HG02571 (cell line): ENCODE measurements at regions not wholly inside any gene's neighbourhood (a gene's known extent, or its start where the extent isn't known, plus 50 kb on each side); places are given as distances from the start of the nearest gene placed in this dataset.

Experiments
- ATAC-seq: cut with Tn5 transposase; IDR thresholded peaks from one replicate; pipeline ENCODE4 v1.9.1; 2021; ENCODE audit warnings: mild to moderate bottlenecking, moderate library complexity; ENCODE audit not compliant: unreplicated experiment

DNA sequence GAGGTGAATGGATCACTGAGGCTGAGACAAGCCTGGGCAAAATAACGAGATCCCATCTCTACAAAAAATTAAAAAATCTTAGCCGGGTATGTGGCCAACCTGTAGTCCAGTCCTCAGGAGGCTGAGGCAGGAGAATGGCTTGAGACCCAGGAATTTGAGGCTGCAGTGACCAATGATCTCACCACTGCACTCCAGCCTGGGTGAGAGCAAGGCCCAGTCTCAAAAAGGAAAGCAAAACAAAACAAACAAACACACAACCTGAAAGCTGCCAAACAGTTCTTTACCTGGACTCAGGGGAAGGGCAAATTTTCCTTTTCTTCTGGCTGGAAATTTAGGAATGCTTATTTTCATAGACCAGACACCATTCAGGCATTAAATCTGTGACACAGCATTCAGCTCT, 163.1 kb upstream of the FAT1 start:
- ATAC-seq: no peak

DNA sequence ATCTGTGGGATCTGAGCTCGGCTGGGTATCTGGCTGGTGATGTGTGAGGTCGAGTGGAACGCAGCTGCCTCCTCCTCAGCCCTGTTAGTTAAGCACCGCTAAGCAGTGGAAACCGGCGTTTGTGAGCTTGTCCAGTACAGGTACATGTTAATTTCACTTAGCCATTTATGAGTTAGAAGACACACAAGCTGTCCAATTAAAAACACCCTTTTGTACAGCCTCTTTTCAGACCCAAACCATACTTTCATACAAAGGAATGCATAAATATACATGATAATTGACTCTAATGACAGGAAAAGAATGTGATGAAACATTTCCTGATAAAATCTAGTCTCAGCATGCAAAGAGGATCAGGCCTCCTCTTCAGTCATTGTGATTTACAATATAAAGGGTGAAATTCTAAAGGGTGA, 163.6 kb upstream of the FAT1 start:
- no peak for ATAC-seq

DNA sequence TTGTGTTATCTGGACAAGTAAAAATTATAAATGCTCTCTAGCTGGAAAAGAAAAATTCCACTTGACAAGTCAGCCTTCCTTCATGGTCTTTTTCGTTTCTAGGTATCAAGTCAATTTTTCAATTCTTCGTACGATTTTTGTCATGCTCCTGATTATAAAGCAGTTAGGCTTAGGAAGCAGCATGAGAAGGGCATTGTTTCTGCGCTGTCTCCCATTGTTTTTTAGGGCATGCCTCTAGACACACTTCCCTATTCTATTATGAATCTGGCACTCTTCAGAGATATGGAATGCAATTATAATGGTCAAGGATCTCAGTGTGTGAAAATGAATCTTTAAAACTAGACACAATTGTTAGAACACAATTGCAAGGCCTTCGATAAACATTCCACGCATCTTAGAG, 164.1 kb upstream of the FAT1 start:
- no peak for ATAC-seq

DNA sequence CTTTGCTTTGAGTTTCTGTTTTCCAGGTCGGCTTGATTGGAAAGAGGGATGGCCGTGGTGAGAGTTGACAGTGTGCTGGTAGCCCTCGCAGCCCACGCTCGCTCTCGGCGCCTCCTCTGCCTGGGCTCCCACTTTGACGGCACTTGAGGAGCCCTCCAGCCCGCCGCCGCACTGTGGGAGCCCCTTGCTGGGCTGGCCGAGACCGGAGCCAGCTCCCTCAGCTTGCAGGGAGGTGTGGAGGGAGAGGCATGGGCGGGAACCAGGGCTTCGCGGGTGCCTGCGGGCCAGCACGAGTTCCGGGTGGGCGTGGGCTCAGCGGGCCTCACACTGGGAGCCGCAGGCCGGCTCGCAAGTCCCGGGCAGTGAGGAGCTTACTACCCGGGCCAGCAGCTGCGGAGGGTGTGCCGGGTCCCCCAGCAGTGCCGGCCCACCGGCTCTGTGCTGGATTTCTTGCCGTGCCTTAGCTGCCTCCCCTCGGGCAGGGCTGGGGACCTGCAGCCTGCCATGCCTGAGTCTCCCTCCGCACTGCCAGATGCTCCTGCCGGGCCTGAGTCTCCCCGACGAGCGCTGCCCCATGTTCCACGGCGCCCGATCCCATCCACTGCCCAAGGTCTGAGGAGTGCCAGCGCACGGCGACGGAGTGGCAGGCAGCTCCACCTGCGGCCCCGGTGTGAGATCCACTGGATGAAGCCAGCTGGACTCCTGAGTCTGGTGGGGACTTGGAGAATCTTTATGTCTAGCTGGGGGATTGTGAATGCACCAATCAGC, 166.4 kb upstream of the FAT1 start:
- no peak for ATAC-seq

DNA sequence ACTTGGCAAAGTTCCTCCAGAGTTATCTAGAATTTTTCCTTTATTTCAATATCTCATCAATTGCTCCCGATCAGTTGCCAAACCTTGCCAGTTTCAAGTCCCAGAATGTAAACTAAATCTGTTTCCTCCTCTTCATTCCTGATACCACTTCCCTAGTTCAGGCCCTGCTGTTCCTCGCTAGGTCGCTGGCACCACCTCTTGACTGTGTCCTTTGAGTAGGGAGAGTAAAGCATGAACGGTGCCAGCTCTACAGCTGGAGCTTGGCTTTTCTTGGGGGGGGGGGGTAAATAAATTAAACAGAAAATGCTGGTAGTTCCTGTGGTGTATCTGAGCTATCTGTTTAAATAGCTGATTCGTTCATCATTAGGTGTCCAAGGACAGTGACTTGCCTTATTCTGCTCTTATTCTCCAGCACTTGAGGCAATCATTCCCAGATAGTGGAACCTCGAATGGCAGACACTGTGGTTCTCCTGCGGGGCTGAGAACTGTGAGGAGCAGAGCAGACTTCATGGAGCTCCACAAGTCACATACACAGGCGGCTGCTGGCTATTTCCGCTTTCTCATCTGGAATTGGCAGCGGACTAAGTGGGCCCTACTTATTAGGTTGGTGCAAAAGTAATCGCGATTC, 168.3 kb upstream of the FAT1 start:
- ATAC-seq: no peak

DNA sequence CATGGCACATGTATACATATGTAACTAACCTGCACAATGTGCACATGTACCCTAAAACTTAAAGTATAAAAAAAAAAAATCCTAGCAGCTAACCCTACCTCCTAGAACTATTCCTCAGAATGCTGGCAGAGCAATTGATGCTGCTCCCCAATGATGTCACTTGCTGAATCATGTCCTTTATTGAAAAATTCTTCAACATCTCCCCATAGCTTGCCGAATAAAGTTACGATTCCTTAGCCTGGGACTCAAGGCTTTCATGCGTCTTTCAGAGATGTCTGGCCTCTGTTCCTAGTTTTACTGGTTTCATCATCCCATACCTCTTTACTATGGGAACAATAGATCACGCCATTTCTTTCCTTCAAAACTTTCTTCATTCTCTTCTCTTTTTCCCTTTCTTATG, 174.7 kb upstream of the FAT1 start:
- ATAC-seq: no peak

DNA sequence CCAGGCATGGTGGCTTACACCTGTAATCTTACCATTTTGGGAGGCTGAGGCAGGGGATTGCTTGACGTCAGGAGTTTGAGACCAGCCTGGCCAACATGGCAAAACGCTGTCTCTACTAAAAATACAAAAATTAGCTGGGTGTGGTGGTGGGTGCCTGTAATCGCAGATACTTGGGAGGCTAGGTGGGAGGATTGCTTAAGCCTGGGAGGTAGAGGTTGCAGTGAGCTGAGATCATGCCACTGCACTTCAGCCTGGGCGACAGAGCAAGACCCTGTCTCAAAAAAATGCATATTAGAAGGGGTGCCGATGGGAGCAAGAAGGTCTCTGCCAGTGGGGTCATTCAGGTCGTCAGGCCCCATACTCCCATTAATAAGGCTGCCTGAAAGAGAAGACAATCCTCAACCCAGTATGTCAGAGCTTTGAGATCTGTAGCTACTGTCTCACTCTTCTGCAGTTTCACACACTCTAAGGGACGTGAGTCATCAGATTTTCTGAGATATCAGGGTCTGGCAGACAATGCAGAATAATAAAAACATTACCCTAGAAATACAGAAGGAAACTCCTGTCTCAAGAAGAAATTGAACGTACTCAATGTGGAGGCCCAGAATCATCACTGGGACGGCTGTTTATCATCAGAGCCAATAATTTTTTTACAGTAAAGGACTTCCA, 176.7 kb upstream of the FAT1 start:
- ATAC-seq: no peak

DNA sequence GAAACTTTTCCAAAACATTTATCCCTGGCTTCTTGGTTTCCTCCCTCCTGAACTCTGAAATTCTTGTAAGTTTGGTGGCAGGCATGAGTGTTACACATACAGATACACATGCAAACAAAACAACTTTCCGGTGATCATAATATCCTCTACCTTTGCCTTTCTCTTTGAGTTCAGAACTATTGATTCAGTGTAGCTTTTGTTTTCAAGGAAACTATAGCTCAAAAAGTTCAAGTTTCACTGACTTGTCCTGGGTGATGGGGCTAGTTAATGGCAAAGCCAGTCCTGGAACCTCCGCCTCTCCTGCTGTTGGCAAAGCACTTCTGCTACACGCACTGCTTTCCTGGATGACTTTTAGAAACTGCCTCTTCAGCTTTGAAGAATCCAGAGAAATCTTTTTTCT, 177.3 kb upstream of the FAT1 start:
- ATAC-seq: no peak

DNA sequence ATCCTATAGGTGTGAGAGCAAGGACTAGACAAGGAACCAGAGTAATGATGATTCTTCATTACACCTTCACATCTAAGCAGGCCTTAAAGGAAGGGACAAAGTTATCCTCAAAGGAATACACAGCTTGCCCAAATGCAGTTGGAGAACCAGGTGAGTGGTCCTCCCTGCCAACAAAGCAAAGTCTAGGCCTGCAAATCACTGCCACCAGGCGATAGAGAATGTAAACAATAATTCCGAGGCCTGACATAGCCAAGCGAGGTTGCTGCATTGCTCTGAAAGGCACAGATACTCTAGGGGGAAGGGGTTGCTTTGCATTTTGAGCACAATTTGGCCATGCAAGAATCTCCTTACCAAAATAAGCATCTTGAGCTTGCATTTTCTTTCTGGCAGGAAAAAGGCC, 178.2 kb upstream of the FAT1 start:
- ATAC-seq: no peak

DNA sequence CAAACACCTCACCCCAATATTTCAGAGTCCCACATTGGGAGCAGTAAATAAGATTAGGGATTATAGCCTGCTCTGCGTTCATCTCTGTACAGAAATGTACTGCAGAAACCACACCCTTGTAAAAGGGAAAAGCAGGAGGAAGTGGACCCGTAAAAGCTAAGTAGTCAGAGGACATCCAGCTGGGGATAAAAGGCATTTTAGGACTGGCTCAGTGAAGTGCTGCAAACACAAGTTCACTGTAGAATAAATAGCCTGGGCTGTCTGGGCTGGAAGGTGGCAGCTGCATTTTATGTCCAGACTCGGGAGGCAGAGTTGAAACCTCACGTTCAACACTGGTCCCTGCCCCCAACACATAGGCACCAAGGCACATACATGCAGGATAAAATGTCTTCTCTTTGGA, 178.7 kb upstream of the FAT1 start:
- no peak for ATAC-seq

DNA sequence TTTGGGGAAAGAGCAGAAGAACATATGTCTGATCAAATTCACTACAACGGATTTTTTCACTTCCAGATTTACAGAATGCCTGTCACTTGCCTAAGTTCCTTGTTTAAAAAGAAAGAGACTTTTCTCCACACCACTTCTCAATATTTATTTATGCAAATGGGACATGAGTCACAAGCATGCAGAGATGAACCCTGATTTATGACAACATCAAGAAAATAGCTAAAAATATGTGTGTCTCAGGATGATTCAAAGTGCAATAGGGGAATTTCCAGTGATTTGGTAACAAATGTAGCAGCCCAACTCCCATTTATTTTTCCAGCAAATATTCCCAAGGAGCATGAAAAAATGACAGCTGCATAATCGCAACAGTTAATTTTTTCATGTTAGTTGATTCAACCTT, 180.4 kb upstream of the FAT1 start:
- no peak for ATAC-seq

DNA sequence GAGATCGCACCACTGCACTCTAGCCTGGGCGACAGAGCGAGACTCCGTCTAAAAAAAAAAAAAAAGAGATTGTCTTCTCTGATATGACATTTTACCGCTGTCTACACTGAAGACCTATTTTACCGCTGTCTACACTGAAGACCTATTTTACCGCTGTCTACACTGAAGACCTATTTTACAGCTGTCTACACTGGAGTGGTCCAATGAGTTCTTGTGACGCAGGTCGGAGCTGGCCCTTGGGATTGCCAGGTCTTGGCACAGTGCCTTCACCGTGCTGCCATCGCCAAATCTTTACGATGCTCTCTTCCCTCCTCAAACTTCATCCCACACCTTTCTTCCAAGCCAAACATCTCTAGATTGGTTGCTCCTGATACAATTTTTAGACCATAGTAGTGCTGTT, 183.1 kb upstream of the FAT1 start:
- ATAC-seq: no peak

DNA sequence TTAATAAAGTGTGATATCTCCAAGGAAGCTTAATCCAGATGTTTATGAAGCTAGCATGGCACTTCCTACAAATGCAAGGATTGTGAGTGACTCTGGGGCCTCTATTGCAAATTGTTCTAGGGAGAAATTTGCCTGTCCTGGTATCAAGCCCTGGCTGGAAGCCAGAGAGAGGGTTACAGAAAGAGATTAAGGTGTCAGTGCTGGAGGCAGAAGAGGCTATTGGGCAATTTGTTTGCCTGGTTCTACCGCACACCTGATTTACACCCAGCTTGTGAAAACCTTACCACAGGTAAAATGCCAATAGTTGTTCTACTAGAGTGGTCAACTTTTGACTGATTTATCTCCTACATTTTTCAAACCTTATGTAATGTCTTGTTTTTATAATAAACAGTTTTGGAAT, 186.7 kb upstream of the FAT1 start:
- no peak for ATAC-seq

DNA sequence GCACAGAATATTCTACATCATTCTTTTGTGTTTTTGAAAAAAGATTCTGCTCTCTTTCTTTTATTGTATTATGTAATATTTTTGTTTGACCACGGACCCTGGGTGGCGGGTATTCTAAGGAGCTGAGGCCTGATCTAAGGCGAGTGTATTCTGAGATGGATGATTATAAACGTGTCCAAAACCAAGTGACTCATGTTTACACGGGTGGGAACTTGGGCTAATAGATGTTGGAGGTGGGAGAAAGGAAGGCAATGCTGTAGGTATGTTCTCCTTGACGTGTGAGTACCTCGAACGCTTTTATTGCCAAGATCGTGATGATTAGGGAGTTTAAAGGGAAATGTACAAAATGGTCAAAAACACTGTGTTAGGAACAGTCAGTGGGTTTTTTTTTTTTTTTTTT, 188.9 kb upstream of the FAT1 start:
- no peak for ATAC-seq

DNA sequence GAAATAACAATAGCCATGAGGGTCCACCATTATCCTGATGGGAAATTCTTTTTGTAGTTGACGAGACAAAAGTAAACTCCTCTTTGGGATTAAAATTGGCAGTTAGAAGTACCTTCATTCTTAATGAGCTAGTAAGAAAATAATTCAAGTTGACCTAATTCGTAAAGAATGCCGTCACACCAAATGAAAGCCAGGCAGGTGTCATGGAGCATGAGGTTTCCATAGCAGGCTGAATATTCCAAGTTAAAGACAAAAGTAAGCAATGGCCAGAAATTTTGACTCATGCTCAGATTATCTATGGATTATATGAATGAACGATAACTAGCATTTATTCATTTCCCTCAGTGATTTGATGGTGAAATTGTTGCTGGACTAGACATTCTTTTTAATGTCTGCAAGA, 192.2 kb upstream of the FAT1 start:
- ATAC-seq: no peak

DNA sequence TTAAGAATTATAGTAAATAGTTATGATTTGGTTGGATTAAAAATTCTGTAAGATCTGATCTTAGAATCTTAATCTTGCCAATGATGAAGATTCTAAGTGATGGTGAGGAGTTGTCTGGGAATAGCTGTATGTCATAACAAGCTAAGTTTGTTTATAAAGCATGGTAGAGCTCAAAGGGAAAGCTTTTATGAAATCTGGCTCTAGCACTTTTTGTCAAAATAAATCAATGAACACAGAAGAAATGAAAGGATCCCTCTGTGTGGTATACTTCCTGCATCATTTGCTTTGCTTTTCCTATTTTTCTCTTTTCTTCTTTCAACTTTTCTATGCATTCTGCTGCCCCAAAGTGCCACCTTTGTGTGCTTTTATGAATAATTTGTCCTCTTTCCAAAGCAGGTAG, 193.5 kb upstream of the FAT1 start:
- ATAC-seq: no peak

DNA sequence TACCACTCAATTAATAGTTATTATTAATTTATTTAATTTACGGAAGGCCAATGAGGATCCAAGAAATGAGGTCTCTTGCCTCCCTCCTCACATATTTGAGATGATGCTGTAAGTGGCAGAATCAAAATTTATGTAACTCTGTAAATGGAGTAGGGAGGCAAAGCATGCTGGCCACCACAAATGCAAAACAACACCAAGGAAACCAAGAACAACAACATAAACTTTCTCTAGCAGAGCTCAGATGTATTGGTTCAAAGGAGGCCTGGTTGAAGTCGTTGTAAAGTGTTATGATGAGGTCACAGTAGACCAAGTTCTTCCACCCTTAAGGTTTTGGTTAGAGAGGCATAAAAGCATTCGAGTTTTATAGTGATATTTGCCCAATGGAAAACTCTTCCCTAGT, 194.8 kb upstream of the FAT1 start:
- ATAC-seq: no peak

DNA sequence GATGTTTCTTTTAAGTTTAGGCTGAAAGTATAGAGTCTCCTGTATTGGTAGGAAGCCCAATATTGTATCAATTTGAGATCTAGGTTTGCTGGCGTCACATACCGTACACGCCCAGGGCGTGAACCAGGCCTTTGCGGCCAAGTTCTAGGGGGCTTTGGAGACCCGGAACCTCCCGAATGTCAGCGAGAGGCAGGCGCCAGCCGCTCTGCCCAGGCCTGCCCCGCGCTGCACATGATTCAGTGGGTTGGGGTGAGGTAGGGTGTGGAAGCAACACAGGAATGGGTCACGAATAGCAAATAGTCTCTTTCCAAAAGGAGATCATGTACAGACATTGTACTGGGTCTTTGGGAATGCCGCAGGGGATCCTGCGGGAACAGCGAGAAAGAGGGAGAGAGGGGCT, 195.7 kb upstream of the FAT1 start:
- ATAC-seq: no peak

DNA sequence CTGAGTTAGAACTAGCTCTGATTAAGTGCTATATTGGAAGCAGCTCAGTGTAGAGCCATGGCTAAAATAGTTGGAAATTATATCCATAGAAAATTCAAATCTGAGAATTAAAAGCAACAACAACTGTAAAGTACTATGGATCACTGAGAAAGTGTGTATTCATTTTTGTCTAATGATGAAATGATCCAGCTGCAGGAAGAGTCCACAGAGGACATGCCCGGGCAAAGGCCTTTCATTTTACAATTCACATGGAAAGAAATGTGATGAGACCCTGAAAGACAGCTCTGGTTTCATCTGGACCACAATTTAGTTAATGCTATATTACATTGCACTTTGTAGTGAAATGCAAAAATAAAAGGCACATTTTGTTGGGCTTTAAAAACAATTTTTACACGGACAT, 196.8 kb upstream of the FAT1 start:
- ATAC-seq: no peak

DNA sequence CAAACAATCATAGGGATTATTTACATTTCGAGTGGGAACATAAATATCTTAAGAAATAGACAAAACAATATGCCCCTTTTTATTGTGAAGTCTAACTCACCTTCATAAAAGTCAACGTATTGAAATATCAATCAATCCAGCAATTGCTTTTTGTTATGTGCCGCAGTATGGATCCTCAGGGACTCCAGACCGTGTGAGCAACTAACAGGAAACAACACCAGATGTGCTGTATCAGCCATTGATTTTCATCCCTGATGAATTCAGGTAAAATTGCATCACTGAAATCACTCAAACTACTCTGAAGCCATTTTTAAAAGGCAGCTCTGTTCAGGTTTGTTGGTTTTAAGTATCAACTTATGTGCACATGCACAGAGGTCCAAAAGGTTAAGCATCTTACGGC, 197.3 kb upstream of the FAT1 start:
- ATAC-seq: no peak

DNA sequence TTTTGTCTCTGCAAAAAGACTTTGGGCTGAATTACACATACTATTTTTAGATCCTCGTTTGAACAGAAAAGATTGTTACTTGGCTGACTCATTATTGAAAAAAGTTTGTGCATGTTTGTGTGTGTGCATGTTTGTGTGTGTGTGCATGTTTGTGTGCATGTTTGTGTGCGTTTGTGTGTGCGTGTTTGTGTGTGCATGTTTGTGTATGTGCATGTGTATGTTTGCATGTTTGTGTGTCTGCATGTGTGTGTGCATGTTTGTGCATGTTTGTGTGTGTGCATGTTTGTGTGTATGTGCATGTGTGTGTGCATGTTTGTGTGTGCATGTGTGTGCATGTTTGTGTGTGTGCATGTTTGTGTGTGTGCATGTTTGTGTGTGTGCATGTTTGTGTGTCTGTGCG, 201.1 kb upstream of the FAT1 start:
- no peak for ATAC-seq

DNA sequence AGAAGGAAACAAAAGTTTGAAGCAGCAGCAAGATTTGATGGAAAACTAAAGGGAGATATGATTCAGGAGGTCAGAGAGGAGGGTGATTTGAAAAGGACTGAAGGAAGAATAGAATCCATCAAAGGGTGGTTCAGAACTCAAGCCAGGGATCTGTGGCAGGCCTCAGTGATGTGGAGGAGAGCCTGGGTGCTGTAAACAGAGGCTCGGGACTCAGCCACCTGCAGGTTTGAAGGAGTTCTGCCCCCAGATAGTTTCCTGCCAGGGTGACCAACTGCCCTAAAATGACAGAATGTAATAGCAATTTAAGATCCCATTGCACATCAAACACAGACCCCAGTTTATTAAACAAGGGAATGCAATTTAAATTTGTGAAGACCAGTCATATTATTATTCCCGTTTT, 204.0 kb upstream of the FAT1 start:
- no peak for ATAC-seq
